HG02981 (cell line): ENCODE measurements at regions not wholly inside any gene's neighbourhood (a gene's known extent, or its start where the extent isn't known, plus 50 kb on each side); places are given as distances from the start of the nearest gene placed in this dataset.

ENCODE experiments used
- ATAC-seq: cut with Tn5 transposase; IDR thresholded peaks from one replicate; pipeline ENCODE4 v1.9.1; 2021; ENCODE audit warnings: mild to moderate bottlenecking, moderate library complexity; ENCODE audit not compliant: unreplicated experiment

DNA sequence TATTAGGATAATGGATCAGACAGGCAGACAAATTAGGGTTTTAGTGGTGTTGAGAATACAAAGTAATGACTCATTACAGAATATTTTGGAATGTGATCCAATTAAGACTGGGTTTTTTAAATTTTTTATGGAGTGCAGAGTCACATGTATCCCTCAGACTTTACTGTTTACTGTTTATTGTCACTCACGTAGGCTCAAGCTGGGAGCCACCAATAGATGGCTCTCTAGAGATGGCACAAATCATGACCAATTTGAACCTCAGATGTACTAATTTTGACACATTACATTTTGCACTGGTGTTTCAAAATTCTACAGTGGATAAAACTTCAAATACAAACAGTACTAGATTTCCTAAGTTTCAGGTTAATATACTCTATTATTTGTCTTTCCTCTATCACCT, 53.6 kb upstream of the ANO3 start:
- ATAC-seq = no peak
